CD1c-positive myeloid dendritic cell (primary cell): ENCODE measurements at regions not wholly inside any gene's neighbourhood (a gene's known extent, or its start where the extent isn't known, plus 50 kb on each side); places are given as distances from the start of the nearest gene placed in this dataset.

Source experiments
- DNase-seq: peaks from one replicate; pipeline ENCODE4 v3.0.0-alpha.2; 2016; ENCODE audit errors: extremely low spot score

GRCh38 chr2:8198766-8199382 lies 483.0 kb upstream of the ID2 start:
- peak; percentile 16 for DNase-seq

- DNase-seq, result no peak
Observed at GRCh38 chr2:8202132-8202531, 479.7 kb upstream of the ID2 start.

- DNase-seq, result no peak
Observed at GRCh38 chr2:8203364-8203763, 478.5 kb upstream of the ID2 start.

DNA sequence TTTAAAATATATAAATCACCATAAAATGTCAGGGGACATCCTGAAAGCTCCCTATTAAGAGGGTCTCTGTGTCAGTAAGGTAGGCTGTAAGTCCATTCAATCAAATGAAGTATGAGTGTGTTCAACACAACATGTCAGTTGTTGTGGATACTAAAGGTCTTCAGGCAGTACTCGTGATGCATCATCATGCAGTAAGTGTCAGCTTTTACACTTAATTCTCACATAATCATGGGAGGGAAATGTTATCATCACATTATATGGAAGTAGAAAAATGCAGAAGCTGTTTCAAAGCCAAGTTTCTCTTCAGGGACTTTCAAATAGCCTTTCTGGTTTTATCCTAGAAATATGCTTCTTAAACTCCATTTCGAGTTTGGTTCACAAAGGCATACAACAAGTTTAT lies 477.1 kb upstream of the ID2 start:
- DNase-seq, result peak; percentile 84

DNA sequence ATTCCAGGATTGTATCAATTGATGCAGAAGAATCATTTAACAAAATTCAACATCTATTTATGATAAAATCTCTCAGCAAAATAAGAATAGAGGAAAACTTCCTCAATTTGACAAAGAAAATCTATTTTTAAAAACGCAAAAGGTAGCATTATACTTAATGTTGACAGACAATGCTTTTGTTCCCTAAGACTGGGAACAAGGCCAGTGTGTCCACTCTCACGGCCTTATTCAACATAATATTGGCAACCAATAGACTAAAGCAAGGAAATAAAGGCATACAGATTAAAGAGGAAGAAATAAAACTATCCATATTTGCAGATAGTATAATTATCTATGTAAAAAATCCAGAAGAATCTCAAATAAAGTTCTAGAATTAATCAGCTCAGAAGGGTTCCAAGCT lies 472.4 kb upstream of the ID2 start:
- DNase-seq, result no peak

- no peak for DNase-seq
Observed at GRCh38 chr2:8211384-8211783, 470.5 kb upstream of the ID2 start.

DNA sequence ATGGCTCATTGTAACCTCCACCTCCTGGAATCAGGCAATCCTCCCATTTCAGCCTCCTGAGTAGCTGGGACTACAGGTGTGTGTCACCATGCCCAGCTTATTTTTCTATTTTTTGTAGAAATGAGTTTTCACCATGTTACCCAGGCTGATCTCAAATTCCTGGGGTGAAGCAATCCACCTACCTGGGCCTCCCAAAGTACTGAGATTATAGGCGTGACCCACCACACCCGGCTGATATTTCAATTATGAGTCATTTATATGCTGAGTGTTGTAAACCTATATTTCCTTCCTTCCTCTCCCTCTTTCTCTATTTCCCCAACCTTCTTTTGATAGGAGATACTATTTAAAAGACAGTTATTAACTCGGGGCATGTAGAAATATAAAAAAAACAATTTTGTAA lies 469.6 kb upstream of the ID2 start:
- DNase-seq, result no peak

GRCh38 chr2:8214036-8214615 lies 467.7 kb upstream of the ID2 start:
- peak; percentile 82 for DNase-seq

- DNase-seq, result no peak
Observed at GRCh38 chr2:8215159-8215863, 466.5 kb upstream of the ID2 start.

DNA sequence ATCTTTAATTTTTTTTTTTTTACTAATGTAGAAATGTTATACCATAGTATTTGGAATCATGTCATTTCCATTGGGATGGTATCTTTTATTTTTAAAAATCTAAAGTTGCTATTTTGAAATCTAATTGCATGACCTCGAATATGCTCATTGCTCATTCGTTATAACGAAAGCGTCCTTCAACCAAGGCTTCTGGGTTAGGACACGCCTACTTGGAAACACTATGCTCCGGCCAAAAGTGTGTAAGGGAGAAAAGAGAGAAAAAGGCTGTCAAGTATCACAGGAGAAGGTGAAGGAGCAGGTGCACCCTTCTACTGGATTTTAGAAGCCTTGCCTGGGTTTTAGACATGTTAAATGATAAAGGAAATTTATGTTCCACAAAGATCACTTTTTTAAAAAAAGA lies 465.9 kb upstream of the ID2 start:
- DNase-seq, result no peak

DNA sequence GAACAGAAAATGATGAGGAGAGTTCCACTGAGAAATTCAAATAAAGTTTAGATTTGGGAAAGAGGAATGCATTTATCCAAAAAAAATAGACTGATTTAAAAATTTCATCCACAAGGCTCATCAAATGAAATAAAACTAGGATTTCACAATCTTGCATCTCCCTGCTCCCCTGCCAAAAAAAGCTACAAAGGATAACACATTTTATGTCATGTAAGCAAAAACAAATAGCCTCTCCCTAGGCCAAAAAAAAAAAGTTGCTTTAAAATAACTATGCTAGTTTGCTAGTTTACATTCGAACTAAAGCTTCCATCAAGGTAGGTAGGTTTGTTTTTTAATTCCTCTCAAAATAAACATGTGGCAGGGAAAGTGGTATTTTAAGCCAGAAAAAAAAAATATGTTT lies 465.5 kb upstream of the ID2 start:
- DNase-seq, result no peak

DNA sequence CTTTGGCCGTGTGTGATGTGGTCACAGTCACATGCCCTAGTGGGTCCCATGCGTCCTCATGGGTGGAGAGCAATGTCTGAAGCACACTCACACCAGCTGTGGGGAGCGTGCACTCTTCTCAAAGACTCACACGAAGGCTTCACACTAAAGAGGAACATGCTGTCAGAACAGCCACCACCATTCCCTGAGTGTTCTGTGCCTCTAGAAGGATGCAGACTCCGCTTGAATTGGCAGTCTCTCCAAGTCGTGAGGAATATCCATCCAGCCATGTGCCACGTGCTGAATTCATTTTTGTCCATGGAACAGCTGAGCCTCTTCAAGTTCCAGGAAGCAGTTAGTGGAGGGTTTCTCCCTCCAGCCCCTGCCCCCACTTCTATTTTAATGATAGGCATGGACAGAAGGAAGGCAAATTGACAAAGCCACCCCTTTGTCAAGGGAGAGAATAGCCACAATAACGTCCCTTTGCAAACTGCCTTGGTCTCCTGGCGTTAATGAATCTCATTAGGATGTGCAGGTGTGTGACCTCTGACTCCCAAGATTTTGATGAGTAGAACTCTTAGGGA lies 464.3 kb upstream of the ID2 start:
- DNase-seq, result no peak

DNA sequence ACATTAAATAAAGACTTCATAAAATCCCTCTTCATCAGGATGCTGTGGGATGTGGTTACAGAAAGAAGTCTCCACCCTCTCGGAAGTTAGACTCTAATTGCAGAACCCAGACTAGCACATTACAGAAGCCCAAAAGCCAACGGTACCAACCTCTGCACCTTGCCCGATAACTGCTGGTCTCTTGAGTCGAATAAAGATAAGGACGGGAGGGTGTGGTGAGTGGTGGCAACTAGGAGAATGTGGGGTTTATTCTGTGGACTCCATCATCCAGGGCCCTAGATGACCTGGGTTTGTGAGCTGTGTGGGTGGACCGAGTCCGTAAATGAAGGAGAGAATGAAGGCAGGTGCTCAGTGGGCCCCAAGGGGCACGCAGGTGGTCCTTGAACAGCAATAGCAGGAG lies 462.8 kb upstream of the ID2 start:
- no peak for DNase-seq

GRCh38 chr2:8219631-8220355 lies 462.1 kb upstream of the ID2 start:
- DNase-seq, result no peak

DNA sequence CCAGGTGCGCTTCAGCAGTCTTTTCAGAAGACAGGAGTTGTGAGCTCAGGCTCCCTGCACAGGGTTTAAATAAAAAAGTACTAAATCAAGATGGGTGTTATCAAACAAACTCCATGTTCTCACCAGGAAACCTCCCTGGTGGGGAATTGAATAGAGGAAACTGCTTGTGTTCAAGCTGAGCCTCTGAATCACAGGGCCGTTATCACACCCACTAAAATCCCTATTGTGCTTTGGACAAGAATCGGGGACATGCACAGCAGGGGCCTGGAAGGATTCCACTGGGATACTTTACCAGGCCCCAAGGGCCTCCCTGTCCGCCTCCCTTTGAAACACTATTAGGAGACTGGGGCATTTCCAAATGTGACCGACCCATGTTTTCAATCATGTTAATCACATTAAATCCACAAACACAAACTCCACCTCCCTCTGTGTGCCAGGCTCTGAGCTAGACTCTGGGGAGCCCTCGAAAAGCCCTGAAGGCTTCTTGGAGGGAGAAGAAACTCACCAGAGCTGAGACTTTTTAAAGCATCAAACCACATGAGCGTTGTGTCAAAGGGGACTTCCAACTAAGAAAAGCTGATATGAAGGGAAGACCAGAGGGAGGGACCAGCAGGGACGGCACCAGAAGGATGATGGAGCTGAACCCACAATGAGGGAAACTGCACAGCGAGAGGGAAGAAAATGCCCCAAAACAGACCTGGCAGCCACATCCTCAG lies 458.7 kb upstream of the ID2 start:
- no peak for DNase-seq

DNA sequence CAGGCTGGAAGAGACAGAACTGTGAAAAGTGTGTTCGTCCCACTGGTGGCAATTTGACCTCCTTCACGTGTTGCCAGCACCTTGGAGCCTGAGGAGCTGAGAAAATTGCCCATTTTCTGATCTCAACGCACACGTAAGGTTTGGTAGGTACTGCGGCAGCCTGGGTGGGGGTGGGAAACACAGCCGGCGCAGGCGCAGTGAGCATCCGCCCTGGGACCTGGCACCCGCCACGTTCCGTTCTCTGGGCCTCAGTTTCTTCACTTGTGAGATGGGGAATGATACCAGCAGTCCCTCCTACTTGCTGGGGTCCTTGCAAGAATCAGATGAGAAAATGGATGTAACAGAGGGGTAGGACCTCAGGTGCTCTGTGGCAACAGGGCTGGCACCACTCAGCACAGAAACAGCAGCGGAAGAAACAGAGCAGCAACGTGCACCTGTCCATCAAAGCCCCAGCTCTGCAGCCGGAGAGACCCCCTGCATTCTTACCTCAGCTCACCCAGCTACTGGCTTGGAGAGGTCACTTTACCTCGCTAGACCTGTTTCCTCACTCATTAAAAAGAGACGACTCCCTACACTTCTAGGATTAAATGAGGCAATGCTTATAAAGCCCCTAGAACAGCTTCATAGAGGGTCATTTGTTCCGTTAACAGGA lies 458.0 kb upstream of the ID2 start:
- no peak for DNase-seq

DNA sequence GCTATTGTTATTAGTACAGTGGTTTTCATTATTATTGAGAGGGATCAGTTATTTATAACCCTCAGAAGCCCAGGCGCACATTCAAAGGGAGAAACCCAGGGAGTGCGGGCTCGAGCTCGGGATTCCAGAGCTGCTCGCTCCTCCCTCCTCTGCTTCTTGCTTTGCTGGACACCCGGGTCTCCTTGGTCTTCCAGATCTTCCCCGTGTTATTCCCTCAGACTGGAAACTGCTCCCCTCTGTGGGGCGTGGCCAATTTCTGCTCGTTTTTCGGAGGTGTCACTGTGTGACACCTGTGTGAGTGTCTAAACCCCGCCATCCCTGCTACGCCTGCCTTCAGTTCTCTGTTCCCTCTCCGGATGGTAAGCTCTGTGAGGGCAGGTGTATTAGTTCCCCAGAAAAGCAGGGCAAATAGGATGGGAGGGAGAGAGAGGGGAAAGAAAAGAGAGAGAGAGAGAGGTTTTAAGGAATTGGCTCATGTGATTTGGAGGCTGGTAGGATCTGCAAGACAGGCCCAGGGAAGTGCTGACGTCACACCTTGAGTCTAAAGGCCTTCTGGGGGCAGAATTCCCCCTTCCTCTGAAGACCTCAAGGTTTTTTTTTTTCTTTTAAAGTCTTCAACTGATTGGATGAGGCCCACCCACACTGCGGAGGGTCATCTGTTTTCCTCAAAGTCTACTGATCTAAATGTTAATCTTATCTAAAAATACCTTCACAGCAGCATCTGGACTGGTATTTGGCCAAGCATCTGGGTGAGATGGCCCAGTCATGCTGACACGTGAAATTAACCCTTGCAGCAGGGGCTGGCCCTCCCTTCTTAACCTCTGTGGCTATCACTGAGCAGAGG lies 457.3 kb upstream of the ID2 start:
- no peak for DNase-seq

GRCh38 chr2:8225266-8225665 lies 456.6 kb upstream of the ID2 start:
- no peak for DNase-seq

GRCh38 chr2:8225798-8226197 lies 456.1 kb upstream of the ID2 start:
- DNase-seq, result no peak

DNA sequence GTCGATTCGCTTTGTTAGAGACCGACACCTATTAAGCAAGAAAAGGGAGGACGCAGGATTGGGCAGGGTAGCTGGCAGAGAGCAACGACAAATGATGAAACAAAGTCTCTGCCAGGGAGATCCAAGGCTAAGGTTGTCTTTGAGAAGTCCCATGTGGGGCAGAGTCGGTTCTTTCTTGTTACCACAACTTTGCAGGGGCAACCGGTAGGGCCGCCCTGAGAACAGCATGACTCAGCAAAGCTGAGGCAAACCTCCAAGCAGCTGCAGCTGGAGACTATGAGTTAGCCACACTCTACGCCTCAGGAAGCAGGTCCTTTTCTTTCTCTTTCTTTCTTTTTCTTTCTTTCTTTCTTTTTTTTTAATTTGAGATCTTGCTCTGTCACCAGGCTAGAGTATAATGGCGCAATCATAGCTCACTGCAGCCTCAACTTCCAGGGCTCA lies 452.3 kb upstream of the ID2 start:
- peak; percentile 45 for DNase-seq
